Thoracic aorta (tissue), 2 donors: ENCODE measurements at regions not wholly inside any gene's neighbourhood (a gene's known extent, or its start where the extent isn't known, plus 50 kb on each side); places are given as distances from the start of the nearest gene placed in this dataset.

Experiments used
- ATAC-seq: fragments of 150-250 bp; one replicate; pipeline ENCODE4 v1.8.0; 2017; ENCODE audit warnings: low read depth; ENCODE audit not compliant: insufficient number of reproducible peaks, low FRiP score
- DNase-seq: peaks from one replicate; pipeline ENCODE4 v3.0.0-alpha.2; 2020; ENCODE audit warnings: low spot score
- H3K27ac ChIP-seq, 2 donors: fragments of 200-600 bp; sonication (generic); 1 replicate in 1 of 2; 2 replicates in 1 of 2; pipeline ENCODE4 v1.5.1; 2016; ENCODE audit warnings: mild to moderate bottlenecking in 2 of 2, moderate library complexity in 2 of 2
- H3K27me3 ChIP-seq: fragments of 200-600 bp; sonication (generic); replicated peaks from 2 replicates; pipeline ENCODE4 v1.6.0; 2016; ENCODE audit warnings: mild to moderate bottlenecking; ENCODE audit not compliant: insufficient read depth
- H3K36me3 ChIP-seq: fragments of 200-600 bp; sonication (generic); one replicate; pipeline ENCODE4 v1.5.1; 2016
- H3K4me1 ChIP-seq, 2 donors: fragments of 200-600 bp; sonication (generic); 1 replicate in 1 of 2; 2 replicates in 1 of 2; pipeline versions ENCODE4 v1.5.1 to v1.6.0; 2016; ENCODE audit warnings: low read depth in 2 of 2, mild to moderate bottlenecking in 1 of 2; ENCODE audit not compliant: control insufficient read depth in 1 of 2
- H3K4me3 ChIP-seq: fragments of 200-600 bp; sonication (generic); 2 replicates; pipeline ENCODE4 v1.5.1; 2016; ENCODE audit warnings: mild to moderate bottlenecking
- H3K9me3 ChIP-seq: fragments of 200-600 bp; sonication (generic); 2 replicates; pipeline ENCODE4 v1.5.1; 2016
- CTCF ChIP-seq: fragments of 200-600 bp; sonication (generic); IDR thresholded peaks from one replicate; pipeline ENCODE4 v1.5.1; 2019; ENCODE audit warnings: antibody characterized with exemption

DNA sequence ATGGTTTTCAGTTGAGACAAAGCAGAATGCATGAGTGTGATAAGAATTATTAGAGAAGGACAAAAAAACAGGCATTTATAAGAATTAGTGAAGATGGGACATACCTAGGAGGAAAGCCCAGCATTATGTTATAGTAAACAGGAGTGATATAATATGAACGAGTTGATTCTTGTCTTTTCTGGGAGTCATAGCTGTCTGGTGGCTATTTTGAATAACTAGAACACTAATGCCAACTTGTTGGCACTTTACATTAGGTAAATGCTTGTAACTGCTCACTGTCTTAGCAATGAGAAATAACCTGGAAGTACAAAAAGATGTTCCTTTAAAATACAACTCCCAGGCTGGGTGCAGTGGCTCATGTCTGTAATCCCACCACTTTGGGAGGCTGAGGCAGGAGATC lies 540.8 kb upstream of the SPHKAP start:
- H3K4me3 ChIP-seq = no peak overlapping the region
- H3K4me1 ChIP-seq = peaks cover 0 to 5% of the 10 kb centered on the region in 2 donors
- ATAC-seq (no peak), DNase-seq (no peak)
- no peaks in the 10 kb centered on the region for H3K36me3 ChIP-seq
- H3K9me3 ChIP-seq = no peaks in the 10 kb centered on the region
- no peaks in the 10 kb centered on the region for H3K27me3 ChIP-seq
- no peak overlapping the region for H3K27ac ChIP-seq
- TF ChIP-seq CTCF = no peak

- DNase-seq (no peak), ATAC-seq (no peak)
- no peak for TF ChIP-seq CTCF
- H3K27ac ChIP-seq = peak overlapping the region in 1 of 2 donors; percentile 22
- H3K4me3 ChIP-seq = peak overlapping the region; percentile 14
- H3K27me3 ChIP-seq = no peaks in the 10 kb centered on the region
- H3K36me3 ChIP-seq = no peaks in the 10 kb centered on the region
- peaks cover 0 to 5% of the 10 kb centered on the region in 2 donors for H3K4me1 ChIP-seq
- no peaks in the 10 kb centered on the region for H3K9me3 ChIP-seq
Measured at GRCh38 chr2:228720895-228721294, 539.4 kb upstream of the SPHKAP start.

GRCh38 chr2:228709788-228710371 lies 528.4 kb upstream of the SPHKAP start:
- H3K36me3 ChIP-seq = no peaks in the 10 kb centered on the region
- no peak overlapping the region for H3K4me3 ChIP-seq
- TF ChIP-seq CTCF = no peak

GRCh38 chr2:228707846-228708245 lies 526.4 kb upstream of the SPHKAP start:
- TF ChIP-seq CTCF = no peak
- no peaks in the 10 kb centered on the region for H3K36me3 ChIP-seq
- no peak overlapping the region for H3K4me3 ChIP-seq
- ATAC-seq = no peak
- H3K27me3 ChIP-seq = no peaks in the 10 kb centered on the region
- H3K4me1 ChIP-seq = no peaks in the 10 kb centered on the region
- no peak for DNase-seq
- H3K27ac ChIP-seq = no peak overlapping the region
- no peaks in the 10 kb centered on the region for H3K9me3 ChIP-seq

More at GRCh38 chr2:228709788-228710371, 528.4 kb upstream of the SPHKAP start:
- H3K27ac ChIP-seq = no peak overlapping the region
- ATAC-seq (no peak), DNase-seq (no peak)
- no peaks in the 10 kb centered on the region for H3K9me3 ChIP-seq
- H3K4me1 ChIP-seq = no peaks in the 10 kb centered on the region
- H3K27me3 ChIP-seq = no peaks in the 10 kb centered on the region

- Histone ChIP-seq H3K9me3 (no peaks in the 10 kb centered on the region), H3K27me3 (no peaks in the 10 kb centered on the region), H3K27ac (no peak overlapping the region), H3K4me1 (no peaks in the 10 kb centered on the region), H3K4me3 (no peak overlapping the region), H3K36me3 (no peaks in the 10 kb centered on the region)
- ATAC-seq = no peak
- no peak for TF ChIP-seq CTCF
- DNase-seq = no peak
Measured at GRCh38 chr2:228705318-228705717, 523.8 kb upstream of the SPHKAP start.
